ENCODE measurements at regions not wholly inside any gene's neighbourhood (a gene's known extent, or its start where the extent isn't known, plus 50 kb on each side); places are given as distances from the start of the nearest gene placed in this dataset.

- DNase-seq (ENCODE audit: low spot score): no peak
- in situ Hi-C loops (cut with MboI; ENCODE audit: low pct_unique_long_range_greater_than_20kb, low sequenced_read_pairs, unreplicated experiment): no loop called here
- no peak for TF ChIP-seq CTCF (IDR thresholded peaks at IDR 0.05; ENCODE audit: extremely low read depth, insufficient read depth, missing control alignments)
These were observed 360.7 kb upstream of the CWC22 start for GRCh38 chr2:180367815-180368214.

GRCh38 chr2:180366481-180366880 lies 359.4 kb upstream of the CWC22 start:
- no peak for DNase-seq (ENCODE audit: low spot score)
- in situ Hi-C loops (cut with MboI; ENCODE audit: low pct_unique_long_range_greater_than_20kb, low sequenced_read_pairs, unreplicated experiment): no loop called here

GRCh38 chr2:180364719-180365118 lies 357.6 kb upstream of the CWC22 start:
- no peak for DNase-seq (ENCODE audit: low spot score)
- in situ Hi-C loops (cut with MboI; ENCODE audit: low pct_unique_long_range_greater_than_20kb, low sequenced_read_pairs, unreplicated experiment): no loop called here
- TF ChIP-seq CTCF (IDR thresholded peaks at IDR 0.05; ENCODE audit: extremely low read depth, insufficient read depth, missing control alignments): no peak

More at GRCh38 chr2:180366481-180366880, 359.4 kb upstream of the CWC22 start:
- TF ChIP-seq CTCF (IDR thresholded peaks at IDR 0.05; ENCODE audit: extremely low read depth, insufficient read depth, missing control alignments): no peak

- TF ChIP-seq CTCF (IDR thresholded peaks at IDR 0.05; ENCODE audit: extremely low read depth, insufficient read depth, missing control alignments): no peak
- in situ Hi-C loops (cut with MboI; ENCODE audit: low pct_unique_long_range_greater_than_20kb, low sequenced_read_pairs, unreplicated experiment): no loop called here
These were observed 353.2 kb upstream of the CWC22 start for GRCh38 chr2:180360283-180360618.

GRCh38 chr2:180359522-180360282 lies 352.6 kb upstream of the CWC22 start:
- in situ Hi-C loops (cut with MboI; ENCODE audit: low pct_unique_long_range_greater_than_20kb, low sequenced_read_pairs, unreplicated experiment): no loop called here
- DNase-seq (ENCODE audit: low spot score): no peak
- TF ChIP-seq CTCF (IDR thresholded peaks at IDR 0.05; ENCODE audit: extremely low read depth, insufficient read depth, missing control alignments): peak; percentile 35

More at GRCh38 chr2:180360283-180360618, 353.2 kb upstream of the CWC22 start:
- no peak for DNase-seq (ENCODE audit: low spot score)

GRCh38 chr2:180358458-180358857 lies 351.4 kb upstream of the CWC22 start:
- TF ChIP-seq CTCF (IDR thresholded peaks at IDR 0.05; ENCODE audit: extremely low read depth, insufficient read depth, missing control alignments): no peak
- in situ Hi-C loops (cut with MboI; ENCODE audit: low pct_unique_long_range_greater_than_20kb, low sequenced_read_pairs, unreplicated experiment): no loop called here
- no peak for DNase-seq (ENCODE audit: low spot score)
